Endodermal cell (in vitro differentiated cells): ENCODE measurements at regions not wholly inside any gene's neighbourhood (a gene's known extent, or its start where the extent isn't known, plus 50 kb on each side); places are given as distances from the start of the nearest gene placed in this dataset.

ENCODE experiments used
- DNase-seq: peaks from one replicate; pipeline ENCODE4 v3.0.0-alpha.2; 2017
- H3K27ac ChIP-seq: 2 replicates; pipeline ENCODE4 v1.5.1; 2013; ENCODE audit warnings: mild to moderate bottlenecking, low read depth, low read length, moderate library complexity
- H3K27me3 ChIP-seq: 2 replicates; pipeline ENCODE4 v1.6.1; 2013; ENCODE audit warnings: mild to moderate bottlenecking, low read length, moderate library complexity; ENCODE audit not compliant: insufficient read depth, control insufficient read depth, poor library complexity, severe bottlenecking
- H3K36me3 ChIP-seq: 2 replicates; pipeline ENCODE4 v1.7.0; 2013; ENCODE audit warnings: mild to moderate bottlenecking, low read length, moderate library complexity; ENCODE audit not compliant: control insufficient read depth, insufficient read depth
- H3K4me1 ChIP-seq: one replicate; pipeline ENCODE4 v1.7.0; 2013; ENCODE audit warnings: low read length; ENCODE audit not compliant: control insufficient read depth, insufficient read depth
- H3K4me3 ChIP-seq: 2 replicates; pipeline ENCODE4 v1.5.1; 2013; ENCODE audit warnings: mild to moderate bottlenecking, low read length, moderate library complexity
- H3K9ac ChIP-seq: 2 replicates; pipeline ENCODE4 v1.6.1; 2013; ENCODE audit warnings: mild to moderate bottlenecking, low read length, moderate library complexity; ENCODE audit not compliant: poor library complexity, severe bottlenecking; ENCODE audit errors: extremely low read depth
- H3K9me3 ChIP-seq: 2 replicates; pipeline ENCODE4 v1.6.1; 2013; ENCODE audit warnings: mild to moderate bottlenecking, low read length, moderate library complexity; ENCODE audit not compliant: control insufficient read depth
- H3K27ac Mint-ChIP-seq: 2 replicates; pipeline ENCODE4 v1.8.0; 2020; ENCODE audit warnings: mixed read lengths
- H3K27me3 Mint-ChIP-seq: 2 replicates; pipeline ENCODE4 v1.8.0; 2021; ENCODE audit warnings: mild to moderate bottlenecking, mixed read lengths; ENCODE audit not compliant: insufficient read depth
- H3K36me3 Mint-ChIP-seq: 2 replicates; pipeline ENCODE4 v1.8.0; 2020; ENCODE audit warnings: low read depth, mixed read lengths
- H3K4me1 Mint-ChIP-seq: 2 replicates; pipeline ENCODE4 v1.8.0; 2020; ENCODE audit warnings: mixed read lengths
- H3K4me3 Mint-ChIP-seq: 2 replicates; pipeline ENCODE4 v1.8.0; 2020; ENCODE audit warnings: mild to moderate bottlenecking, moderate library complexity, mixed read lengths
- H3K9me3 Mint-ChIP-seq: 2 replicates; pipeline ENCODE4 v1.8.0; 2020; ENCODE audit warnings: mild to moderate bottlenecking, mixed read lengths
- WGBS, 2 experiments: methylation state at CpG; one replicate each; pipeline versions ENCODE4 v1.1.5 to v1.1.7; 2013; ENCODE audit warnings: missing lambda C conversion rate in 2 of 2, mixed read lengths in 1 of 2; ENCODE audit not compliant: insufficient coverage in 1 of 2, insufficient read length in 1 of 2; 5-methylcytosine and 5-hydroxymethylcytosine counted together
- TF ChIP-seq, protein P1 (sequence below): fragments of 200-600 bp; sonication (generic); conservative IDR thresholded peaks from 2 replicates; pipeline ENCODE4 v1.5.0; 2021; ENCODE audit warnings: antibody characterized with exemption, mild to moderate bottlenecking

DNA sequence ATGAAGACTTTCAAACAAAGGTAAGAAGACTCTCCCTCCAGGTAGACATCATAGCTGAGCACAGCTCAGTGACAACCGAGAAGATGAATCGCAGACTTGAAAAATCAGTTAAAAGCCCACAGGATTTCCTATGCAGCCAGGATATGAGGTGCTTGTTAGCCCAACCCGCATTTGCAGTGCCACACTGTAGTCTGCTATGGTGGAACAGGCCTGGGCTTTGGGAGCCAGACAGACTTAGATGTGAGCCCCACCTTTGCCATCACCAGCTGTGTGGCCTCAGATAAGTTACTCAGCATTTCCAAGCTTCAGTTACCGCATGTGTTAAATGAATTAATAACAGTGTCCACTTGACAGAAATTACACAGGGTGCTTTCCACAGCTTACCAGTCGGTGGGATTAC is 204.4 kb upstream of the HS3ST3A1 start:
- no peaks in the 10 kb centered on the region for H3K36me3 ChIP-seq
- DNase-seq = no peak
- Mint-ChIP-seq H3K4me1 (no peaks in the 10 kb centered on the region), H3K27me3 (no peaks in the 10 kb centered on the region), H3K36me3 (no peaks in the 10 kb centered on the region), H3K9me3 (no peaks in the 10 kb centered on the region), H3K4me3 (no peak overlapping the region), H3K27ac (no peak overlapping the region)
- no peak overlapping the region for H3K27ac ChIP-seq
- H3K27me3 ChIP-seq = no peaks in the 10 kb centered on the region
- H3K9me3 ChIP-seq = no peaks in the 10 kb centered on the region
- H3K4me1 ChIP-seq = no peaks in the 10 kb centered on the region
- H3K9ac ChIP-seq = no peak overlapping the region
- 74 to 85% methylated on average over 3 to 5 of the region's 5 CpGs for WGBS, 2 experiments
- no peak overlapping the region for H3K4me3 ChIP-seq
- TF ChIP-seq, protein P1, sequence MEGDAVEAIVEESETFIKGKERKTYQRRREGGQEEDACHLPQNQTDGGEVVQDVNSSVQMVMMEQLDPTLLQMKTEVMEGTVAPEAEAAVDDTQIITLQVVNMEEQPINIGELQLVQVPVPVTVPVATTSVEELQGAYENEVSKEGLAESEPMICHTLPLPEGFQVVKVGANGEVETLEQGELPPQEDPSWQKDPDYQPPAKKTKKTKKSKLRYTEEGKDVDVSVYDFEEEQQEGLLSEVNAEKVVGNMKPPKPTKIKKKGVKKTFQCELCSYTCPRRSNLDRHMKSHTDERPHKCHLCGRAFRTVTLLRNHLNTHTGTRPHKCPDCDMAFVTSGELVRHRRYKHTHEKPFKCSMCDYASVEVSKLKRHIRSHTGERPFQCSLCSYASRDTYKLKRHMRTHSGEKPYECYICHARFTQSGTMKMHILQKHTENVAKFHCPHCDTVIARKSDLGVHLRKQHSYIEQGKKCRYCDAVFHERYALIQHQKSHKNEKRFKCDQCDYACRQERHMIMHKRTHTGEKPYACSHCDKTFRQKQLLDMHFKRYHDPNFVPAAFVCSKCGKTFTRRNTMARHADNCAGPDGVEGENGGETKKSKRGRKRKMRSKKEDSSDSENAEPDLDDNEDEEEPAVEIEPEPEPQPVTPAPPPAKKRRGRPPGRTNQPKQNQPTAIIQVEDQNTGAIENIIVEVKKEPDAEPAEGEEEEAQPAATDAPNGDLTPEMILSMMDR = no peak

DNA sequence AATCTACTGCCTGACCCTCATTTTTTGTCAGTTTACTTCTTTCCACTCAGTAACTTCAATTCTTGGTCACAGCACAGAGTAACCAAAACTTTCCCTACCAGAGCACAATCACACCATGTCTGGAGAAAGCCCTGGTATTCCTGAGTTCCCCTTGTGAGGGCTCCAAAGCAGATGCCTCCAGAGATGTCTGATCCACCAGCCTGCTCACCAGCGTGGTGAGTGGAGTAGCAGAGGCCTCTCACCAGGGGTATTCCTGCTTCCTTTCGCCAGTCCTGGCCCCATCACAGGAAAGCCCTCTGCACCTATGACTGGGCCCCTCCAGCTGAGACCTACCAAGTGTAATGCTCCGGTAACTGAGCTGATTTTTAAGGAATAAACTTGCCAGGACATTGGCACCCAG is 205.4 kb upstream of the HS3ST3A1 start:
- H3K4me3 Mint-ChIP-seq = no peak overlapping the region
- no peaks in the 10 kb centered on the region for H3K9me3 ChIP-seq
- 90 to 91% methylated on average over 2 to 3 of the region's 3 CpGs for WGBS, 2 experiments
- no peaks in the 10 kb centered on the region for H3K4me1 Mint-ChIP-seq
- TF ChIP-seq, protein P1 = no peak
- no peaks in the 10 kb centered on the region for H3K4me1 ChIP-seq
- H3K9ac ChIP-seq = no peak overlapping the region
- H3K4me3 ChIP-seq = no peak overlapping the region
- no peak overlapping the region for H3K27ac ChIP-seq
- no peaks in the 10 kb centered on the region for H3K27me3 Mint-ChIP-seq
- H3K27ac Mint-ChIP-seq = no peak overlapping the region
- H3K9me3 Mint-ChIP-seq = no peaks in the 10 kb centered on the region
- no peaks in the 10 kb centered on the region for H3K36me3 ChIP-seq
- no peak for DNase-seq
- H3K36me3 Mint-ChIP-seq = no peaks in the 10 kb centered on the region
- H3K27me3 ChIP-seq = no peaks in the 10 kb centered on the region

DNA sequence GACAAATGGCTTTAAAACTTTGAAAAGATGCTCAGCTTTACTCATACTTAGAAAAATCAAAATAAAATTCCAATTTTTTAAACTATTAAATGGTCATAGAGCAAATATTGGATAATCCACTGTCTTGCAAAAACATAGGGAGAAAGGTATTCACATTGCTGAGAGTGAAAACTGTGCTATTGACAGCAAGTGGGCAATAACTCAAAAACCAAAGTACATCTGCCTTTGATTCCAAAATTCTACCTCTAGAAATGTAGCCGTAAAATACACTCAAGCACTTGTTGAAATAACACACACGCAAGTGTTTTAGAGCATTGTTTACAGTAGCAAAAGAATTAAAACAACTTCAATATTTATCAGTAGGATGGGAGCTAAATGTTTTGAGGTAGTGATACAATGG is 210.6 kb upstream of the HS3ST3A1 start:
- DNase-seq = no peak
- no peaks in the 10 kb centered on the region for H3K9me3 ChIP-seq
- no peak overlapping the region for H3K4me3 Mint-ChIP-seq
- WGBS, 2 experiments = 97% methylated on average over 2 of the region's 2 CpGs; no CpG with 5 or more reads in 1 of the 2 experiments
- no peaks in the 10 kb centered on the region for H3K36me3 Mint-ChIP-seq
- H3K9me3 Mint-ChIP-seq = no peaks in the 10 kb centered on the region
- H3K4me1 Mint-ChIP-seq = peaks cover 11% of the 10 kb centered on the region
- H3K36me3 ChIP-seq = no peaks in the 10 kb centered on the region
- H3K27ac ChIP-seq = no peak overlapping the region
- no peaks in the 10 kb centered on the region for H3K27me3 Mint-ChIP-seq
- no peaks in the 10 kb centered on the region for H3K4me1 ChIP-seq
- no peak overlapping the region for H3K9ac ChIP-seq
- H3K27me3 ChIP-seq = no peaks in the 10 kb centered on the region
- H3K27ac Mint-ChIP-seq = no peak overlapping the region
- no peak overlapping the region for H3K4me3 ChIP-seq
- TF ChIP-seq, protein P1 = no peak
